ENCODE measurements at regions not wholly inside any gene's neighbourhood (a gene's known extent, or its start where the extent isn't known, plus 50 kb on each side); places are given as distances from the start of the nearest gene placed in this dataset.

GRCh38 chr1:60152891-60153290, 79.3 kb upstream of the C1orf87 start:
- 85% methylated on average over 2 of the region's 2 CpGs; no CpG with 5 or more reads in 1 of the 2 experiments for WGBS, 2 experiments (ENCODE audit: extremely low coverage in 1 of 2, insufficient coverage in 1 of 2, insufficient read length in 1 of 2, insufficient replicate concordance in 2 of 2, low coverage in 1 of 2, low lambda C conversion rate in 2 of 2, missing lambda C conversion rate in 1 of 2)
- no peak overlapping the region for H2AK5ac ChIP-seq (ENCODE audit: low read depth, low read length)
- POLR2A ChIA-PET (ENCODE audit: partially characterized antibody), result no interaction called here
- no peak overlapping the region for H2AFZ ChIP-seq (ENCODE audit: low read length)
- H2BK5ac ChIP-seq (ENCODE audit: low read depth, low read length), result no peak overlapping the region
- H3K23ac ChIP-seq (ENCODE audit: insufficient read length), result no peak overlapping the region
- H3K4ac ChIP-seq (replicated peaks; ENCODE audit: insufficient read length, low read depth, low read length), result no peak overlapping the region
- H4K5ac ChIP-seq (ENCODE audit: insufficient read length, low read depth, low read length), result no peak overlapping the region
- H4K8ac ChIP-seq (ENCODE audit: extremely low read depth, insufficient read depth, low read length), result no peak overlapping the region
- CTCF ChIA-PET (ENCODE audit: partially characterized antibody), result interaction anchor here (1.2 kb wide), 1 partner anchor 176 kb away, joined by 3 read pairs; no protein-coding TSS in a partner anchor
- H3K4me1 ChIP-seq (replicated peaks in 1 of 4; ENCODE audit: control insufficient read depth in 3 of 4, insufficient read depth in 4 of 4, low read length in 3 of 4), result no peaks in the 10 kb centered on the region
- H2BK12ac ChIP-seq (ENCODE audit: low read depth, low read length), result no peak overlapping the region
- no peak overlapping the region for H2BK120ac ChIP-seq (replicated peaks; ENCODE audit: low read depth, low read length)
- no peak overlapping the region for H3K18ac ChIP-seq (ENCODE audit: extremely low read depth, low read length)
- no peaks in the 10 kb centered on the region for H3K27me3 ChIP-seq (replicated peaks in 1 of 4; ENCODE audit: control insufficient read depth in 3 of 4, extremely low read depth in 1 of 4, insufficient read depth in 3 of 4, low read length in 3 of 4)
- H3K36me3 ChIP-seq (ENCODE audit: control insufficient read depth in 2 of 4, insufficient read depth in 4 of 4, low read length in 3 of 4), result no peaks in the 10 kb centered on the region
- H3K23me2 ChIP-seq (ENCODE audit: low read depth, low read length), result no peaks in the 10 kb centered on the region
- no peaks in the 10 kb centered on the region for H3K79me2 ChIP-seq (ENCODE audit: control insufficient read depth in 1 of 2, insufficient read depth in 2 of 2, low read length in 2 of 2)
- no peak for FAIRE-seq
- H4K20me1 ChIP-seq (replicated peaks in 1 of 2; ENCODE audit: control insufficient read depth in 1 of 2, insufficient read depth in 2 of 2, low read length in 2 of 2), result no peaks in the 10 kb centered on the region
- no peak overlapping the region for H3K14ac ChIP-seq (ENCODE audit: insufficient read length)
- H3K27ac ChIP-seq (ENCODE audit: low read depth, low read length), result no peak overlapping the region
- no peaks in the 10 kb centered on the region for H3K9me3 ChIP-seq (ENCODE audit: insufficient read depth in 2 of 2, low read depth in 1 of 2, low read length in 1 of 2)
- H3K4me3 ChIP-seq (ENCODE audit: extremely low read depth in 1 of 4, insufficient read depth in 2 of 4, low read depth in 3 of 4, low read length in 4 of 4), result no peak overlapping the region
- no peak overlapping the region for H2BK15ac ChIP-seq (ENCODE audit: low read length)
- no peak overlapping the region for H2BK20ac ChIP-seq (ENCODE audit: low read length)
- no peak for DNase-seq (ENCODE audit: low read depth in 1 of 2, low spot score in 2 of 2)
- no peak overlapping the region for H3K9ac ChIP-seq (replicated peaks in 1 of 4; ENCODE audit: extremely low read depth in 1 of 4, low read depth in 3 of 4, low read length in 3 of 4)
- H3K79me1 ChIP-seq (ENCODE audit: low read depth, low read length), result no peaks in the 10 kb centered on the region
- H3K4me2 ChIP-seq (ENCODE audit: insufficient read depth in 1 of 2, low read depth in 2 of 2, low read length in 2 of 2), result no peak overlapping the region
- no peak overlapping the region for H4K91ac ChIP-seq (replicated peaks; ENCODE audit: insufficient read length, low read length)
- H3K56ac ChIP-seq (replicated peaks; ENCODE audit: insufficient read length, low read depth, low read length), result no peak overlapping the region
- no peak for TF ChIP-seq CBX5 (IDR thresholded peaks at IDR 0.05; ENCODE audit: low read depth, low read length)
- TF ChIP-seq JUND (IDR thresholded peaks at IDR 0.05; ENCODE audit: low read length), result no peak
- no peak for TF ChIP-seq KDM1A (IDR thresholded peaks at IDR 0.05; ENCODE audit: borderline replicate concordance, low read length)
- TF ChIP-seq GABPA (IDR thresholded peaks at IDR 0.05; ENCODE audit: borderline replicate concordance, insufficient read depth, low read length), result no peak
- no peak for TF ChIP-seq MAFK (IDR thresholded peaks at IDR 0.05; ENCODE audit: low read depth, low read length)
